Esophagus muscularis mucosa (tissue), 3 donors: ENCODE measurements at regions not wholly inside any gene's neighbourhood (a gene's known extent, or its start where the extent isn't known, plus 50 kb on each side); places are given as distances from the start of the nearest gene placed in this dataset.

Experiments used
- CTCF ChIP-seq, 3 experiments: fragments of 200-600 bp in 2 of 3; fragments of 450-650 bp in 1 of 3; sonication (generic) in 2 of 3; IDR thresholded peaks; one replicate each; pipeline ENCODE4 v1.5.1; 2017 to 2019; ENCODE audit warnings: antibody characterized with exemption in 3 of 3, mild to moderate bottlenecking in 2 of 3, moderate library complexity in 1 of 3
- POLR2A ChIP-seq: fragments of 450-650 bp; IDR thresholded peaks from one replicate; pipeline ENCODE4 v1.6.1; 2017; ENCODE audit warnings: antibody characterized with exemption, moderate library complexity, mild to moderate bottlenecking, low read depth
- POLR2AphosphoS5 ChIP-seq, 2 donors: sonication (generic); formaldehyde crosslinking; IDR thresholded peaks; one replicate each; pipeline ENCODE4 v1.6.1; 2017; ENCODE audit warnings: antibody characterized with exemption in 2 of 2

- TF ChIP-seq CTCF (IDR thresholded peaks at IDR 0.05): no peak
- no peak for TF ChIP-seq POLR2A
- TF ChIP-seq POLR2AphosphoS5 (IDR thresholded peaks at IDR 0.05): no peak
Observed at GRCh38 chr12:61916831-61917230, 343.4 kb upstream of the USP15 start.
